Karpas-422 (cell line): ENCODE measurements at regions not wholly inside any gene's neighbourhood (a gene's known extent, or its start where the extent isn't known, plus 50 kb on each side); places are given as distances from the start of the nearest gene placed in this dataset.

Experiments
- DNase-seq: peaks from one replicate; pipeline ENCODE4 v3.0.0-alpha.2; 2015
- H2AFZ ChIP-seq: fragments of 200-600 bp; sonication (generic); 2 replicates; pipeline ENCODE4 v1.6.1; 2014; ENCODE audit warnings: antibody characterized with exemption, low read length, mixed read lengths
- H3K27ac ChIP-seq: fragments of 200-600 bp; sonication (generic); 2 replicates; pipeline ENCODE4 v1.5.1; 2014; ENCODE audit warnings: mild to moderate bottlenecking, low read length, moderate library complexity
- H3K27me3 ChIP-seq: fragments of 200-600 bp; sonication (generic); 2 replicates; pipeline ENCODE4 v1.6.1; 2014; ENCODE audit warnings: low read length, mixed read lengths
- H3K36me3 ChIP-seq: fragments of 200-600 bp; sonication (generic); 2 replicates; pipeline ENCODE4 v1.6.1; 2014; ENCODE audit warnings: low read length, mixed read lengths; ENCODE audit not compliant: insufficient read depth
- H3K4me1 ChIP-seq: fragments of 200-600 bp; sonication (generic); 2 replicates; pipeline ENCODE4 v1.6.1; 2014; ENCODE audit warnings: mild to moderate bottlenecking, low read length, mixed read lengths
- H3K4me2 ChIP-seq: fragments of 200-600 bp; sonication (generic); 2 replicates; pipeline ENCODE4 v1.6.1; 2014; ENCODE audit warnings: low read length, low read depth, mild to moderate bottlenecking; ENCODE audit not compliant: poor library complexity, severe bottlenecking
- H3K4me3 ChIP-seq: fragments of 200-600 bp; sonication (generic); 2 replicates; pipeline ENCODE4 v1.5.1; 2014; ENCODE audit warnings: mild to moderate bottlenecking, antibody characterized with exemption, low read length, mixed read lengths
- H3K79me2 ChIP-seq: fragments of 200-600 bp; sonication (generic); 2 replicates; pipeline ENCODE4 v1.6.1; 2014; ENCODE audit warnings: mild to moderate bottlenecking, low read length, mixed read lengths
- H3K9ac ChIP-seq: fragments of 200-600 bp; sonication (generic); 2 replicates; pipeline ENCODE4 v1.6.0; 2014; ENCODE audit warnings: low read length
- H3K9me2 ChIP-seq: fragments of 200-600 bp; sonication (generic), shearing (Covaris generic); replicated peaks from 2 replicates; pipeline ENCODE4 v1.6.0; 2014; ENCODE audit warnings: mild to moderate bottlenecking, low read length, moderate library complexity; ENCODE audit not compliant: insufficient read depth
- H3K9me3 ChIP-seq: fragments of 300-700, 200-600 bp; sonication (generic); 2 replicates; pipeline ENCODE4 v1.6.1; 2014; ENCODE audit warnings: low read length, mixed read lengths
- H4K20me1 ChIP-seq: fragments of 200-600 bp; sonication (generic); 2 replicates; pipeline ENCODE4 v1.6.1; 2014; ENCODE audit warnings: mild to moderate bottlenecking, antibody characterized with exemption, low read length, low read depth; ENCODE audit not compliant: insufficient read depth

DNA sequence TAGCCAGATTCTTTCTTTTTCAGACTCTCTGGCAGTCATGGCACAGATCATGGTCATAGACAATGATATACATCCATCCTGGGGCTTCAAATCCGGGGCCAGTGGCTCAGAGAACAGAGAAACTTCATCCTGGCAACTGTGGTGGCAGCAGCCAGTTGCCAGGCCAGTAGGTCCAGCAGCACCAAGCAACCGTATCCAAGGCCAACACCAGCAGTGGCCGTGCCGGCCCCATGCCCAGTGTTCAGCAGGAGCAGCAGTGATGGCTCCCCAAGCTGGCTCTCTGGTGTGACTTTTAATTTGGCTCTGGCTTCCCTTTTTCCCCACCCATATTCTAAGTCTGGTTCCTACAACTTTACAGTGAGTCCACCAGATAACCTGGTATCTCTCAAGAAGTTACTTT is 300.5 kb downstream of the DEPDC1B start:
- no peak for DNase-seq
- no peak overlapping the region for H3K4me3 ChIP-seq
- peaks cover 20% of the 10 kb centered on the region; the same call in 1 of the 2 replicates for H4K20me1 ChIP-seq
- H3K27me3 ChIP-seq, result no peaks in the 10 kb centered on the region
- H3K9me2 ChIP-seq, result no peaks in the 10 kb centered on the region
- H2AFZ ChIP-seq, result no peak overlapping the region
- H3K9ac ChIP-seq, result no peak overlapping the region
- peak overlapping the region; percentile 41 for H3K4me2 ChIP-seq
- no peak overlapping the region for H3K27ac ChIP-seq
- H3K79me2 ChIP-seq, result no peaks in the 10 kb centered on the region
- H3K9me3 ChIP-seq, result no peaks in the 10 kb centered on the region
- no peaks in the 10 kb centered on the region for H3K36me3 ChIP-seq
- H3K4me1 ChIP-seq, result peaks cover 20% of the 10 kb centered on the region

DNA sequence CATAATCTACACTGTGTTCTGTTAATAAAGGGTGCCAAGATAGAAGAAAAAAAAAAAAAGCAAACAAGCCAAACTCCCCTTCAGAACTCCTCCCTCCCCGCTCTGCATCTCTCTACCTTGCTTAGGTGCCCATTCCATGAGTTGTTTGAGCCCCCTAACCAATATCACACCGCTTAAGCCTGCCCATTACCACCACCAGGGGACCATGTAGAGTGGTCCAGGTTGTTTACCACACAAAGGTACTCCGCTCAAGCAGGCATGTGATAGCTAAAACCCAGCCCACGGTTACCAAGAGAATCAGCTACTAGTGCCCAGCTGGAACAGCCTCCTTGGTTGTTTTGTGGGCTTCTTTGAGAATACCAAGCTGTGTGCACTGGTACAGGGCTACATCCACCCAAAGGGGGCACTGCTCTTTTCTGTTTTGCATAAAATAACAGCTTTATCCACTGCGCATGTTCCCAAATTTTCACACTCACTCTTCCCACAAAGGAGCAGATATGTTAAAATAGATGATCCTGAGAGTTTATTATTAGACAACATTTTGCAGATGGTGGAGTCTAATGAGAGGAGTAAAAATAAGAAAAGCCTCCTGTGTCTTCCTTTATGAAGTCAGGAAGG is 304.1 kb downstream of the DEPDC1B start:
- no peaks in the 10 kb centered on the region for H3K9me2 ChIP-seq
- no peak overlapping the region for H3K4me3 ChIP-seq
- peaks cover 20% of the 10 kb centered on the region for H3K4me1 ChIP-seq
- no peak overlapping the region for H3K9ac ChIP-seq
- no peaks in the 10 kb centered on the region for H3K36me3 ChIP-seq
- no peaks in the 10 kb centered on the region for H3K79me2 ChIP-seq
- no peak overlapping the region for H3K4me2 ChIP-seq
- no peak overlapping the region for H3K27ac ChIP-seq
- no peak for DNase-seq
- no peak overlapping the region for H2AFZ ChIP-seq
- H3K27me3 ChIP-seq, result no peaks in the 10 kb centered on the region
- H3K9me3 ChIP-seq, result no peaks in the 10 kb centered on the region
- peaks cover 27% of the 10 kb centered on the region; the same call in 1 of the 2 replicates for H4K20me1 ChIP-seq

DNA sequence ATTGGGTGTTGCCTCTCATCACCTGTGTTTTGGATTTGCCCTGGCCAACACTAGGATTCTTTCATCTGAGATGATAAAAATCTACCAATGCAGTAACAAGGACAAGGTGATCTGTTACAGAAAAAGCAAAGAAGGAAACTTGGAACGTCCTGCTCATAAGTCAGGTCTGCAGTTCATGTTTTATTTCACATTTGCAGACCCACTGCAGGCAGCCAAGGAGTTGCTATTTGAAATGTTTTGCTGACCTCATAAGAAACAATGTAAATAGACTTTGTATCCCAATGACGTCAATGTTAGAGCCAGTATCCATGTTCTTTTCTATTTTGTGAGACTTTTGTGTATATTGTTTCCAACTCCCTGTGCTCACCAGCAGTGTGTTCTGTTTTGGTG is 312.9 kb downstream of the DEPDC1B start:
- H3K4me3 ChIP-seq, result no peak overlapping the region
- H3K27ac ChIP-seq, result no peak overlapping the region
- no peak overlapping the region for H3K4me2 ChIP-seq
- H4K20me1 ChIP-seq, result peaks cover 38% of the 10 kb centered on the region
- no peak for DNase-seq
- no peaks in the 10 kb centered on the region for H3K9me3 ChIP-seq
- peaks cover 5% of the 10 kb centered on the region for H3K4me1 ChIP-seq
- H3K9me2 ChIP-seq, result no peaks in the 10 kb centered on the region
- no peaks in the 10 kb centered on the region for H3K27me3 ChIP-seq
- no peak overlapping the region for H2AFZ ChIP-seq
- no peaks in the 10 kb centered on the region for H3K79me2 ChIP-seq
- H3K9ac ChIP-seq, result no peak overlapping the region
- no peaks in the 10 kb centered on the region for H3K36me3 ChIP-seq

DNA sequence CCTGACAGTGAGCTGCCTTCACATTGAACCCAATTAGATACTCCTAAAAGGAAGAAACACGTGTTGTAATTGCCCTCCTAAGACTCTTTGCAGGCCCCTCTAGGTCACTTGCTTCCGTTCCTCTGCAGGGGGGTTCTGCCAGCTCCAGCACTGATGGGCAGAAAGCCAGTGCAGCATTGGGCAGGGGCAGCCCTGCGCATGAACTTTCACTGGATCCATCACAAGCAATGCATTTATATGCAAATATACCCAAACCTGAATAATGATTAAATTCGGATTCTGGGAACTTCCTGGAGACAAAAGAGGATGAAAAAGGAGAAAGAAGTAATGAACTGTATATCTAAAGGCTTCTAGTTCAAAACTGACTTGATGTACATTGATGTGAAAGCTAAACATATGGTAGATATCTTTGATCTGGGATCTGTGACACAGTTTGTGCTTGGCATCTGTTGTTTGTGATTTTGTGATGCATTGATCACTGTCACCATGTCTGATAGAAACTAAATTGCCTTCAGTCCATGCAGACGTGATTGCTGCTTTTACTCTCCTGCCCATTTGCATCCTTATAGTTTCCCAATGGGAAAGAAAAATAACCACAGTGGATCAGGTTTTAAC is 313.4 kb downstream of the DEPDC1B start:
- Histone ChIP-seq H3K4me3 (no peak overlapping the region), H3K36me3 (no peaks in the 10 kb centered on the region), H3K9me3 (no peaks in the 10 kb centered on the region), H3K79me2 (no peaks in the 10 kb centered on the region), H3K4me2 (no peak overlapping the region), H3K9ac (no peak overlapping the region), H3K27ac (no peak overlapping the region), H3K9me2 (no peaks in the 10 kb centered on the region), H4K20me1 (peaks cover 33% of the 10 kb centered on the region), H2AFZ (no peak overlapping the region), H3K27me3 (no peaks in the 10 kb centered on the region), H3K4me1 (peaks cover 5% of the 10 kb centered on the region)
- no peak for DNase-seq

DNA sequence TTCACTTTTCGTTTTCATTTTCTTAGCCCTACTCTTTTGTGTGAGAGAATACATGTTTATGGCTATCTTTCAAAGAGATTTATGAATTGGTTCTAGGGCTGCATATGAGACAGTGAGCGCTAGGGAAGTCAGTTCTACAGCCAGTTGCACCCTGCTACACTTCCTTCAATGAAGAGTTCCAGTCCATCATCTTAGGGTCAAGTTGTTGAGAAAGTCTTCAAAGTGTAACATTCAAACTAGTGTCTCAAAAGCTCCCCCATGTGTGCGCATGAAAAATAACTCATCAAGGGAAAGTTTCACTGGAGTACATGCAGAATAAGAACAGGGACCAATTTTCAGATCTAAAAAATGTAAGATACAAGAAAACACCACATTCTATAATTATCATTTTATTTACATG is 317.2 kb downstream of the DEPDC1B start:
- H3K27ac ChIP-seq, result no peak overlapping the region
- no peaks in the 10 kb centered on the region for H3K9me2 ChIP-seq
- H4K20me1 ChIP-seq, result peaks cover 35% of the 10 kb centered on the region
- H3K4me1 ChIP-seq, result peaks cover 5% of the 10 kb centered on the region
- no peaks in the 10 kb centered on the region for H3K27me3 ChIP-seq
- DNase-seq, result peak; percentile 68
- no peaks in the 10 kb centered on the region for H3K79me2 ChIP-seq
- H2AFZ ChIP-seq, result no peak overlapping the region
- no peak overlapping the region for H3K9ac ChIP-seq
- H3K4me2 ChIP-seq, result no peak overlapping the region
- H3K36me3 ChIP-seq, result no peaks in the 10 kb centered on the region
- H3K9me3 ChIP-seq, result no peaks in the 10 kb centered on the region
- no peak overlapping the region for H3K4me3 ChIP-seq

DNA sequence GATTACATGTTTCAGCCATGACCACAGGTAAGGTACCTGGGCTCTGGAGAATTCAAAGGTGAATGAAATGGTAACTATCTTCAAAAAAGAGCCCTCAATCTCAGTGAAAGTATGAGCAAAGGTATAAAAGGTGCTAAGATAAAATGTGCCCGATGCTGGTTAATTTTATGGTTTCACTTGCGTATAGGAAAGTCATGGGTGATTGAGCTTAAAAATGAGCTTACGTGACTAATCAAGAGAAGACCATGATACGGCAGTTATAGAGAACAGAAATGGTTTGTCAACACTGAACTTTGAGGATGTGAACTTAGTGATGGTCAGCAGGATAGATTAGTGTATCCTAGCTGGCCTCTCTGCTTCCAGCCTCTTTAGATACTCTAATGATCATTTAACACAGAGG is 320.1 kb downstream of the DEPDC1B start:
- peaks cover 20% of the 10 kb centered on the region; the same call in 1 of the 2 replicates for H4K20me1 ChIP-seq
- no peak for DNase-seq
- no peaks in the 10 kb centered on the region for H3K79me2 ChIP-seq
- H3K27me3 ChIP-seq, result no peaks in the 10 kb centered on the region
- H3K9ac ChIP-seq, result no peak overlapping the region
- no peak overlapping the region for H3K4me3 ChIP-seq
- no peaks in the 10 kb centered on the region for H3K9me2 ChIP-seq
- H3K4me2 ChIP-seq, result no peak overlapping the region
- no peak overlapping the region for H3K27ac ChIP-seq
- H3K36me3 ChIP-seq, result no peaks in the 10 kb centered on the region
- no peaks in the 10 kb centered on the region for H3K9me3 ChIP-seq
- no peak overlapping the region for H2AFZ ChIP-seq
- peaks cover 5% of the 10 kb centered on the region for H3K4me1 ChIP-seq

DNA sequence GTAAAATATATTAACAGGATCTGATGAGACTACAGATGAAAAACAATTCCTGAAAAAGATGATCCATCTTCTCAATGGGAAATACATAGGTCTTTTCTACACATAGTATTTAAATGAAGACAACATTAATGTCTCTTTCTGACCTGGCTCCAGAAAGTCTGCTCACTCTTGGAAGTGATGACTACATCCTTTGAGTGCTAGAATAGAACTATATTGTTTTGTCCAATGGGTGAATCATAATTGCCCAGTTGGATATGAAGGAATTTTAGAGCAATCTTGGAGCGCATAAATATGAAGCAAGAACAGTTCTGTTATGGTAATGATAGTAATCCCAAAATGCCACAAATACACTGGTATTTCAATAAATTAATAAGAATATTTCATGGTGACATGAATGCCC is 322.1 kb downstream of the DEPDC1B start:
- H3K9me2 ChIP-seq, result no peaks in the 10 kb centered on the region
- no peak for DNase-seq
- H3K9ac ChIP-seq, result no peak overlapping the region
- H4K20me1 ChIP-seq, result peaks cover 16% of the 10 kb centered on the region; the same call in 1 of the 2 replicates
- peaks cover 5% of the 10 kb centered on the region for H3K4me1 ChIP-seq
- no peaks in the 10 kb centered on the region for H3K27me3 ChIP-seq
- no peak overlapping the region for H3K27ac ChIP-seq
- H3K9me3 ChIP-seq, result no peaks in the 10 kb centered on the region
- H3K4me2 ChIP-seq, result no peak overlapping the region
- H3K79me2 ChIP-seq, result no peaks in the 10 kb centered on the region
- no peaks in the 10 kb centered on the region for H3K36me3 ChIP-seq
- H2AFZ ChIP-seq, result no peak overlapping the region
- no peak overlapping the region for H3K4me3 ChIP-seq

DNA sequence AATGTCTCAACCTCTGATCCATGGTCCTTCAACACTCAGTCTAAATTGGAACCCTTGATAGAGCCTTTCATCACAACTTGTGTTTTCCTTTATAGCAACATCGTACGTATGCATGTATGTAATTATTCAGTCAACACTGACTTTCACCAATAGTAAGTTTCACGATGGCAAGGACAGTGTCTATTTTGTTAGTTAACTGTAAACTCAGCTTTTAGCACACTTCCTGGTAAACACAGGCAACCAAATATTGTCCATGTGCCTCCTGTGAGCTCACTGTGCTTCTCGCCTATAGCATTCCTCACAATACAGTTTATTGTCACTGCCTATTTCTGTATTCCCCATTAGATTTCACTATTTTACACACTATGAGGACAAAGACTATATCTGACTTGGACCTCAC is 323.1 kb downstream of the DEPDC1B start:
- H3K36me3 ChIP-seq, result no peaks in the 10 kb centered on the region
- no peaks in the 10 kb centered on the region for H3K79me2 ChIP-seq
- no peak overlapping the region for H3K27ac ChIP-seq
- H4K20me1 ChIP-seq, result peaks cover 12% of the 10 kb centered on the region; the same call in 1 of the 2 replicates
- H3K27me3 ChIP-seq, result no peaks in the 10 kb centered on the region
- H3K4me1 ChIP-seq, result no peaks in the 10 kb centered on the region
- H2AFZ ChIP-seq, result no peak overlapping the region
- DNase-seq, result no peak
- H3K9ac ChIP-seq, result no peak overlapping the region
- no peaks in the 10 kb centered on the region for H3K9me3 ChIP-seq
- no peak overlapping the region for H3K4me3 ChIP-seq
- H3K4me2 ChIP-seq, result no peak overlapping the region
- no peaks in the 10 kb centered on the region for H3K9me2 ChIP-seq
